Calu3 (cell line): ENCODE measurements at regions not wholly inside any gene's neighbourhood (a gene's known extent, or its start where the extent isn't known, plus 50 kb on each side); places are given as distances from the start of the nearest gene placed in this dataset.

ENCODE experiments used
- BruUV-seq: library from RNA; stranded (reverse); fragments of 400-500 nt; replicated peaks from 2 replicates; lab custom pipeline; 2021; lab: Mats Ljungman, UMichigan
- CTCF ChIA-PET: fragments of 300-600 bp; sonication (Branson Sonifier 250); formaldehyde crosslinking; loops from one replicate; lab custom pipeline; 2022; ENCODE audit warnings: antibody characterized with exemption; lab: Charles Lee
- DNase-seq: peaks from one replicate; pipeline ENCODE4 v3.0.0; 2022
- H3K27ac Mint-ChIP-seq: one replicate; pipeline ENCODE4 v1.8.0; 2022; ENCODE audit warnings: mixed read lengths; ENCODE audit not compliant: unreplicated experiment
- H3K27me3 Mint-ChIP-seq: one replicate; pipeline ENCODE4 v1.8.0; 2022; ENCODE audit warnings: mixed read lengths; ENCODE audit not compliant: unreplicated experiment
- H3K36me3 Mint-ChIP-seq: one replicate; pipeline ENCODE4 v1.8.0; 2022; ENCODE audit warnings: mild to moderate bottlenecking, moderate library complexity, mixed read lengths; ENCODE audit not compliant: insufficient read depth, unreplicated experiment
- H3K4me1 Mint-ChIP-seq: one replicate; pipeline ENCODE4 v1.8.0; 2022; ENCODE audit warnings: mild to moderate bottlenecking, low read depth, mixed read lengths; ENCODE audit not compliant: unreplicated experiment
- H3K4me3 Mint-ChIP-seq: one replicate; pipeline ENCODE4 v1.8.0; 2022; ENCODE audit warnings: mild to moderate bottlenecking, low read depth, moderate library complexity, mixed read lengths; ENCODE audit not compliant: unreplicated experiment
- H3K9me3 Mint-ChIP-seq: one replicate; pipeline ENCODE4 v1.8.0; 2022; ENCODE audit warnings: low read depth, mixed read lengths; ENCODE audit not compliant: unreplicated experiment
- CTCF ChIP-seq: fragments of 200-600 bp; IDR thresholded peaks from one replicate; pipeline ENCODE4 v1.8.0; 2022; ENCODE audit warnings: antibody characterized with exemption; ENCODE audit not compliant: unreplicated experiment
- intact Hi-C: fragments of 100-400 bp; cut with micrococcal nuclease; formaldehyde crosslinking; loops from one replicate; pipeline ENCODE4 v1.10.0; 2022; ENCODE audit not compliant: unreplicated experiment

GRCh38 chr5:143659599-143660238 is 152.2 kb upstream of the HMHB1 start:
- CTCF ChIA-PET = interaction anchor here (0.5 to 1.2 kb wide), 6 partner anchors 9 to 542 kb away, joined by 3 to 4 read pairs (median 3); no protein-coding TSS in a partner anchor
- Mint-ChIP-seq H3K27ac (peak overlapping the region; percentile 90), H3K27me3 (no peaks in the 10 kb centered on the region), H3K4me3 (peak overlapping the region; percentile 50), H3K9me3 (no peaks in the 10 kb centered on the region), H3K36me3 (no peaks in the 10 kb centered on the region), H3K4me1 (peaks cover 51% of the 10 kb centered on the region)
- no TSS peak for BruUV-seq
- no peak for DNase-seq
- no peak for TF ChIP-seq CTCF
- intact Hi-C loops = loop anchor here (5.0 to 10.0 kb wide), 2 partner anchors 62 to 155 kb away; no protein-coding TSS in a partner anchor

- no TSS peak for BruUV-seq
- DNase-seq = no peak
- no peaks in the 10 kb centered on the region for H3K9me3 Mint-ChIP-seq
- CTCF ChIA-PET = interaction anchor here (0.7 to 1.2 kb wide), 3 partner anchors 10 to 23 kb away, joined by 3 read pairs; no protein-coding TSS in a partner anchor
- intact Hi-C loops = no loop called here
- H3K27ac Mint-ChIP-seq = peak overlapping the region; percentile 90
- no peak for TF ChIP-seq CTCF
- no peaks in the 10 kb centered on the region for H3K36me3 Mint-ChIP-seq
- no peak overlapping the region for H3K4me3 Mint-ChIP-seq
- H3K27me3 Mint-ChIP-seq = no peaks in the 10 kb centered on the region
- peaks cover 51% of the 10 kb centered on the region for H3K4me1 Mint-ChIP-seq
Measured at GRCh38 chr5:143658956-143659355, 153.0 kb upstream of the HMHB1 start.

- no peak overlapping the region for H3K27ac Mint-ChIP-seq
- no TSS peak for BruUV-seq
- H3K27me3 Mint-ChIP-seq = no peaks in the 10 kb centered on the region
- no peak overlapping the region for H3K4me3 Mint-ChIP-seq
- CTCF ChIA-PET = interaction anchor here (0.5 to 0.6 kb wide), 2 partner anchors 14 to 33 kb away, joined by 3 to 9 read pairs; no protein-coding TSS in a partner anchor
- H3K4me1 Mint-ChIP-seq = peaks cover 63% of the 10 kb centered on the region
- H3K9me3 Mint-ChIP-seq = peaks cover 2% of the 10 kb centered on the region
- DNase-seq = peak; percentile 33
- intact Hi-C loops = no loop called here
- TF ChIP-seq CTCF = no peak
- no peaks in the 10 kb centered on the region for H3K36me3 Mint-ChIP-seq
Measured at GRCh38 chr5:143657647-143658285, 154.2 kb upstream of the HMHB1 start.

GRCh38 chr5:143653766-143654282 is 158.1 kb upstream of the HMHB1 start:
- H3K4me3 Mint-ChIP-seq = no peak overlapping the region
- intact Hi-C loops = no loop called here
- H3K4me1 Mint-ChIP-seq = peaks cover 36% of the 10 kb centered on the region
- TF ChIP-seq CTCF = no peak
- H3K27me3 Mint-ChIP-seq = no peaks in the 10 kb centered on the region
- no peak overlapping the region for H3K27ac Mint-ChIP-seq
- no peaks in the 10 kb centered on the region for H3K36me3 Mint-ChIP-seq
- no peak for DNase-seq
- CTCF ChIA-PET = no interaction called here
- H3K9me3 Mint-ChIP-seq = peaks cover 2% of the 10 kb centered on the region
- BruUV-seq = no TSS peak
